SH-SY5Y (cell line): ENCODE measurements at regions not wholly inside any gene's neighbourhood (a gene's known extent, or its start where the extent isn't known, plus 50 kb on each side); places are given as distances from the start of the nearest gene placed in this dataset.

Experiments used
- GATA2 ChIP-seq: IDR thresholded peaks from 2 replicates; pipeline ENCODE4 v1.6.1; 2011; ENCODE audit warnings: mild to moderate bottlenecking, low read depth, low read length
- GATA3 ChIP-seq: IDR thresholded peaks from 2 replicates; pipeline ENCODE4 v1.6.1; 2011; ENCODE audit warnings: low read depth, mild to moderate bottlenecking, low read length, moderate library complexity

- TF ChIP-seq GATA3 (no peak), GATA2 (no peak)
Observed at GRCh38 chr2:43047187-43047780, 179.1 kb downstream of the ZFP36L2 start.
